Stomach (tissue), 8 donors: ENCODE measurements at regions not wholly inside any gene's neighbourhood (a gene's known extent, or its start where the extent isn't known, plus 50 kb on each side); places are given as distances from the start of the nearest gene placed in this dataset.
A peak's percentile ranks its signal among the peaks of the same experiment; 100 is the strongest.

Source experiments
- DNase-seq, 2 donors: peaks; one replicate each; pipeline versions ENCODE4 v3.0.0 to v3.0.0-alpha.2; 2013 to 2019
- H3K27ac ChIP-seq, 5 donors: fragments of 200-600 bp in 4 of 5; sonication (generic) in 4 of 5; one replicate each; pipeline ENCODE4 v1.5.1; 2013 to 2019; ENCODE audit warnings: mild to moderate bottlenecking in 1 of 5, moderate library complexity in 1 of 5
- H3K27me3 ChIP-seq, 3 donors: fragments of 200-600 bp; sonication (generic); one replicate each; pipeline ENCODE4 v1.5.1; 2017 to 2019; ENCODE audit warnings: mixed run types in 1 of 3
- H3K36me3 ChIP-seq, 4 donors: fragments of 200-600 bp; sonication (generic); 1 replicate in 3 of 4; 2 replicates in 1 of 4; pipeline ENCODE4 v1.5.1; 2016 to 2019
- H3K4me1 ChIP-seq, 4 donors: fragments of 200-600 bp; sonication (generic); one replicate each; pipeline ENCODE4 v1.5.1; 2016 to 2019
- H3K4me3 ChIP-seq, 4 donors: fragments of 200-600 bp; sonication (generic) in 3 of 4; one replicate each; pipeline ENCODE4 v1.5.1; 2016 to 2019; ENCODE audit warnings: mild to moderate bottlenecking in 1 of 4
- H3K9me3 ChIP-seq, 4 donors: fragments of 200-600 bp; sonication (generic); one replicate each; pipeline ENCODE4 v1.5.1; 2016 to 2019
- CTCF ChIP-seq, 7 experiments: fragments of 450-650 bp in 4 of 7; fragments of 200-600 bp in 3 of 7; sonication (generic) in 3 of 7; IDR thresholded peaks; one replicate each; pipeline ENCODE4 v1.5.1; 2016 to 2019; ENCODE audit warnings: antibody characterized with exemption in 7 of 7, control low read depth in 2 of 7, mild to moderate bottlenecking in 1 of 7
- EP300 ChIP-seq: sonication (generic); formaldehyde crosslinking; IDR thresholded peaks from one replicate; pipeline ENCODE4 v1.6.1; 2017; ENCODE audit warnings: antibody characterized with exemption
- POLR2A ChIP-seq, 4 donors: fragments of 450-650 bp; IDR thresholded peaks; one replicate each; pipeline ENCODE4 v1.6.1; 2016; ENCODE audit warnings: antibody characterized with exemption in 4 of 4, control low read depth in 2 of 4, mild to moderate bottlenecking in 1 of 4, moderate library complexity in 1 of 4
- POLR2AphosphoS5 ChIP-seq, 3 donors: sonication (generic); formaldehyde crosslinking; IDR thresholded peaks; one replicate each; pipeline ENCODE4 v1.6.1; 2016; ENCODE audit warnings: antibody characterized with exemption in 3 of 3
- WGBS, 5 donors: extraction: QIAGEN DNeasy Blood & Tissue Kit in 3 of 5; methylation state at CpG; one replicate each; pipeline versions ENCODE4 v1.1.5 to v1.1.7; 2013 to 2018; 5-methylcytosine and 5-hydroxymethylcytosine counted together
- intact Hi-C: fragments of 100-400 bp; cut with DNase I; formaldehyde crosslinking; loops from one replicate; pipeline ENCODE4 v1.15.1; 2023; ENCODE audit warnings: low total_unique reads
- donor health status: healthy with polysubstance abuse.
- donor health status: Bipolar disorder and iron deficiency.
- donor health status: healthy.

- Histone ChIP-seq H3K9me3 (no peaks in the 10 kb centered on the region), H3K4me1 (no peaks in the 10 kb centered on the region), H3K4me3 (no peak overlapping the region), H3K36me3 (no peaks in the 10 kb centered on the region), H3K27me3 (no peaks in the 10 kb centered on the region), H3K27ac (no peak overlapping the region)
- 67 to 84% (median 77%) methylated on average over 6 of the region's 6 CpGs for WGBS, 5 donors
- intact Hi-C loops, result no loop called here
- peak in 1 of 2 donors; percentile 18 for DNase-seq
- no peak for TF ChIP-seq CTCF (IDR thresholded peaks at IDR 0.05)
- no peak for TF ChIP-seq POLR2A (IDR thresholded peaks at IDR 0.05)
- no peak for TF ChIP-seq EP300
These were observed 87.9 kb upstream of the MAMDC2 start for GRCh38 chr9:69955536-69956355.

DNA sequence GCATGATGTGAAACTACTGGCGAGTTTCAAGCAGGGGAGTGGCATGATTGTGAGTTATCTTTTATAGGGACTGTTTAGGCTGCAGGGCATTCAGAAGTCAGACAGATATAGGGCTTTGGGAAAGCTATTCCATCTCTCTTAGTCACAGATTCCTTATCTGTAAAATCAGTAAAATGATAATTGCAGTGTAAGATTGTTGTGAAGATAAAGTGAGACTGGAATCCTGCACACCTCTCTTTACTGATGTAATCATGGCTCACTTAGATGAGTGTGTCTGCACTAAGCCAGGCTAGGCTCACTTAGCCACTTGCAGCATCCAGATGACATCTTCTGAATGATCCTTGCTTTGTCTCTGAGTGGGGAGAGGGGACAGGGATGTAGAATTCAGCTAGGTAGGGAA is 81.8 kb upstream of the MAMDC2 start:
- 50 to 76% (median 70%) methylated on average over 1 of the region's 1 CpG for WGBS, 5 donors
- H3K36me3 ChIP-seq, result no peaks in the 10 kb centered on the region
- H3K27me3 ChIP-seq, result no peaks in the 10 kb centered on the region
- DNase-seq, result no peak
- TF ChIP-seq CTCF (IDR thresholded peaks at IDR 0.05) (no peak), POLR2A (IDR thresholded peaks at IDR 0.05) (no peak), EP300 (no peak), POLR2AphosphoS5 (IDR thresholded peaks at IDR 0.05) (no peak)
- H3K4me3 ChIP-seq, result no peak overlapping the region
- H3K9me3 ChIP-seq, result no peaks in the 10 kb centered on the region
- intact Hi-C loops, result loop anchor here (10.0 kb wide), 1 partner anchor 653 kb away; no protein-coding TSS in a partner anchor
- H3K27ac ChIP-seq, result no peak overlapping the region
- H3K4me1 ChIP-seq, result no peaks in the 10 kb centered on the region

- Histone ChIP-seq H3K4me3 (no peak overlapping the region), H3K27ac (peak overlapping the region in 2 of 5 donors; percentile 23 to 51), H3K4me1 (no peaks in the 10 kb centered on the region), H3K27me3 (no peaks in the 10 kb centered on the region), H3K9me3 (no peaks in the 10 kb centered on the region), H3K36me3 (no peaks in the 10 kb centered on the region)
- intact Hi-C loops, result loop anchor here (10.0 kb wide), 1 partner anchor 651 kb away; no protein-coding TSS in a partner anchor
- no peak for TF ChIP-seq EP300
- no peak for TF ChIP-seq POLR2A (IDR thresholded peaks at IDR 0.05)
- no peak for TF ChIP-seq POLR2AphosphoS5 (IDR thresholded peaks at IDR 0.05)
- TF ChIP-seq CTCF (IDR thresholded peaks at IDR 0.05), result no peak
- WGBS, 5 donors, result 45 to 54% (median 52%) methylated on average over 9 of the region's 9 CpGs
- no peak for DNase-seq
These were observed 79.8 kb upstream of the MAMDC2 start for GRCh38 chr9:69963803-69964202.

- Histone ChIP-seq H3K4me1 (no peaks in the 10 kb centered on the region), H3K27ac (peak overlapping the region in 1 of 5 donors; percentile 51), H3K36me3 (no peaks in the 10 kb centered on the region), H3K27me3 (no peaks in the 10 kb centered on the region), H3K9me3 (no peaks in the 10 kb centered on the region), H3K4me3 (no peak overlapping the region)
- TF ChIP-seq CTCF (IDR thresholded peaks at IDR 0.05) (no peak), POLR2A (IDR thresholded peaks at IDR 0.05) (no peak), POLR2AphosphoS5 (IDR thresholded peaks at IDR 0.05) (no peak), EP300 (no peak)
- intact Hi-C loops, result loop anchor here (10.0 kb wide), 1 partner anchor 650 kb away; no protein-coding TSS in a partner anchor
- WGBS, 5 donors, result 88 to 100% (median 89%) methylated on average over 1 of the region's 1 CpG
- DNase-seq, result no peak
These were observed 79.2 kb upstream of the MAMDC2 start for GRCh38 chr9:69964446-69964845.
